HG03460 (cell line): ENCODE measurements at regions not wholly inside any gene's neighbourhood (a gene's known extent, or its start where the extent isn't known, plus 50 kb on each side); places are given as distances from the start of the nearest gene placed in this dataset.

ENCODE experiments used
- ATAC-seq: cut with Tn5 transposase; IDR thresholded peaks from one replicate; pipeline ENCODE4 v1.9.1; 2021; ENCODE audit not compliant: unreplicated experiment

DNA sequence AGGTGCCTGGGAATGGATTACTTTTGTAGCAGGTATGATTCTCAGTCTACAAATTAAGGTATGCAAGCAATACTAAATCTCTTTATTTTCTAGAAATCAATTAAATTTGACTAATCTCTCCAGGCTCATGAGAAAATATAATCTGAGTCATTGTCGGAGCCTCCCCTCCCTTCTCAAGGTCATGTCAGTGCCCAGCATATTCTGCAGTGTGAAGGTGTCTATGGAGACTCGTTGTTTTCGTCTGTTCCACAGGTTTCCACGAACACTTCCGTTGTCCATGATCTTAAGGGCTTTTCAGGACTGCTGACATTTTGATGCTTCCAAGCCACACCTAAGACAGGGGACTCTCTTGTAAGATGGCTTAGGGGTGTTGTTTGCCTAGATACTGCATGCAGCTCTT, 56.6 kb upstream of the SCOC start:
- ATAC-seq: no peak

DNA sequence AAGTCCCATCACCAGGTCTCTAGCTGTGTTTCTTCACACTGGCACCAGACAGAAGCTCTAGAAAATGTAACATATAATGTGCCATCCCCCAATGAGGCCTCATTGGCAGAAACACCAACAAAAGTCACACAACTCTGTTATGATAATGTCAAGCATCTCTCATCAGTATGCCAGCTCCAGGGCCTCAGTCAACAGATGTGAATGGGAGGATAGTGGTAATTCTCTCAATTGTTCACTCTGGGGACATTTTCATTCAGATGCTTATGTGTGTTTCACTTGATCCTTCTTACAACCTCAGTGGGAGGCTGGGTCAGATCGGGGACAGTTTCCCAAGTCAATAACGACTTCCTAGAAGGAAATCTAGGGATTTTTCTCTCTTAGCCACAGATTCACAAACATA, 57.5 kb upstream of the SCOC start:
- ATAC-seq: no peak

DNA sequence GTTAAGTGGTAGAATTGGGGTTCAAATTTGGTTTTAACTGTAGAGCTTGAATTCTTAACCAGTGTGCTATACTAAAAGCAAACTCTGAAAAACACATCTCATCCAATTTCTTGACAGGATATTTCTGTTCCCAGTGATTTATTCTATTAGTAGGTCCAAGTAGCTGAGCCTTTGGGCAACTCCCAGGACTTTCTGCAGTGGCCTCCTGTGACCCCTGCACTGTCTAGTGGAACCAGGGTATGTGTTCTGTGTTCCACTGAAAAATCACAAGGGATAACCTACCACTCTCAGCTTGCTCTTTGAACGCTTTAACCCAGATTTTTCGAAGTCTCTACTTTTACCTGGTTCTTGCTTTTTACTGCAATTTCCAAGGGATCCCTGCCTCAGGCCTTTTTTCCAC, 58.0 kb upstream of the SCOC start:
- no peak for ATAC-seq

DNA sequence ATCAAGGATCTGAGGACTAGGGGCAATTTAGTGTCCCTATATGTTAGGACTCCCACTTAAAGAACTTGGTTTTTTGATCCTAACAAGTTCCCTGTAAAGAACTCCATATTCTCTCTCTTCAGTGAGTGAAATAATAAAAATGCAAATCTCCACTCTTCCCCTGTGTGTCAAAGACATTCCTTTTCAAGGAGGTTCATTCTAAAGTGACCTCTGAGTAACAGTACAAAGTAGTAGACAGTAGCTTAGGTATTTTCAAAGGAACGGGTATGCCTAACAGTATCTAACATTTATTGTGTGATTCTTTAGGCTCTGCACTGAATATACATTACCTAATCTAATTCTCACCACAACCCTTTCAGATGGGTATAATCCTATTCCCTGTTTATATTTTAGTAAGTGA, 58.4 kb upstream of the SCOC start:
- no peak for ATAC-seq

DNA sequence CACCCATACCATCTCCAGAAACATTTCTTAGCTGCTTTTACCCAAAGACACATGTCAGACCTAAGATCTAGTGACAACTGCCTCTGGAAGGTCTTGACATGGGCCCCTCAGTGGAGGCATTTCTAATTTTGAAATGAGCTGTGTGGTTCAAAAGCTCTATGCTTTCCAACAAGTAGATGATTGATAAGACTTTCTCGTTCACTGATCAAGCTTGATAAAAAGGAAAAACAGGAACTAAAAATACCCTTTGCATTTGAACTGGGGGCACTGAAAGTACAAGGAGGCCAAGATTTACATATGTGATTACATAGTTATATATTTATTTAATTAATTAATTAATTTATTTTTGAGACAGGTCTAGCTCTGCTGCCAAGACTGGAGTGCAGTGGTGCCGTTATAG, 61.3 kb upstream of the SCOC start:
- no peak for ATAC-seq

DNA sequence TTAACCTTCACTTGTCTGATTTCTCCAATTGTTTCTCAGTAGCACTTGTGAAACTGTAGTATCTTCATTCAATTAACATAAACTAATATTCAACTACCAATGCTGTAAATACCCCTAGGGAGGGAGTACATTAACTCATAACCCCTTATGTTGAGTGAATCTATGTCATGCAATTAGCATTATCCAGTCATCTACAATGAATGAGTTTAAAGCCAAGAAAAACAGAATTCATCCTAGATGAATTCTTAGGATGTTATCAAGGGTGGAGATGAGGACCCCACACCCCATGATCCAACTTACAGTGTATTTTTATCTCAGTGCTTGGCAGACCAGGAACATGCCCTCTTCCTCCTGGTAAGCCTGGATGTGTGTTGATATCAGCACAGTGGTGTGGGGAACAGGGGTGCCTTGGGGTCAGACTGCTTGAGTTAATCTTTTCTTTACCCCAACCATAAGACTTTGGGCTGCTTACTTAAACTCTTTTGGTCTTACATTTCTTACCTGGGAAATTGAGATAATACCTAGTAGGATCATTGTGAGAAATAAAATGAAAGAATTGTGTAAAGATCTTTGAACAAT, 62.1 kb upstream of the SCOC start:
- no peak for ATAC-seq

DNA sequence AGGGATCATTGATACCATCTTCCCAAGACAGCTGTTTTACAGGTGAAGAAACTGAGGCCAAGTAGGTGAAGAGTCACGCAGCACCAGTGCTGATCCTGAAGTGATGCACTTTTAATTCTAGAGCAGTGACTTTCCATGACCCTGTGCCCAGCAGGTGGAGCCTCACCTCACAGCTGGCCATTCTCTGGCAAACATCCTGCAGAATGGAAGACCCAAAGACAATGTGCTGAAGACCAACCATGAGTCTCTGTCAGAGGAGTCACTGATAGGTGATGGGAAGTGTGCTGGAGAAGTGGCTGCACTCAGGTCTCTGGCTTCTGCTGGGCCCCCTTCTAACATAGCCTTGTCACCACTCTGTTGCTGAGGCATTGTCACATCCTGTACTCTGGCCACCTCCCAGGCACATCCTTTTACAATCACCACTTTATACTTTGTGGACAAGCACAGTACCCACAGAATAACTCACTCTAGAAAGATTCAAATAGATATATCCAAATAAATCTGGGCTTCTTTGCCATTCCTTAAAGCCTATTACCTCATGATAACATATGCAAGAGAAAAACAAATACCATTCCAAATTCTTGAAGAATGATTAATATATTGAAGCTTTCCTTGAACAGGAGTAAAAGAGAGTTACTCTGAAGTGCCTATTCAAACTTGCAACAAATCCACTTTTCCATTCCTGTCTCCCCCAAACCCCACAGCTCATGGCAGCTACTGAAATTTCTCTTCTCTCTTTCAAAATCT, 64.1 kb upstream of the SCOC start:
- no peak for ATAC-seq

DNA sequence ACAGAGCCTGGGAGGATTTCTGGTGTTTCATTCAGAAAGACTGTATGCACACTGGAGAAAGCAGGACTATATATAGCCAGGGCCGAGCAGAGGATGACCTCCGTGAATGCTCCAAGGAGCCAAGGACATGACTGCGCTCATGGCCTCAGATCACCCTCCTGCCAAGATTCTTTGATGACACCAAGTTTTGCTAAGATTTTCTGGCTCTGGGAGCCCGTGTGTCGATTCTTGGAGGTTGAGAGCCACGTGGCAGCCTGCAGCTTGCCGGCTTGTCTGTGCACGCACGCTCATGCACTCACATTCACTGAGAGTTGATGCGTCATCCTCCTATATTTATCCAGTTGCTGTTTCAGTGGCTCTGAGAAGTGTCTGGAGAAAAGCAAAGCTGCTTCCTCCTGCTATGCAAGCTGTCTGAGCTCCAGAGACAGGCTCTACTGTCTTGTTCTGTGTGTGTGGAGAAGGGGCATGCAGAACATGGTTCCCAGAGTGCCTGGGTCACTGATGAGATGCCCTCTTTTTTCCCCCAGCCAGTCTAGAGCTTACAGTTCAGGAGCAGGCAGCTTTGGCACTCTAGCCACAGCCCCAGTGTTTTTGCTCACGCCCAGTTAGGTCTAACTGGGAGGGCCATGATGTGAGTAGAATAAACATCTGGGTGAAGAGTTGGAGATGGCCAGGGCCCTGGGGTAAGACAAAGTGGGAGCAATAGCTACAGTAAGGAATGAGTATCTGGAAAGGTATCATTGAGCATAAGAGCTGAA, 64.9 kb upstream of the SCOC start:
- no peak for ATAC-seq

DNA sequence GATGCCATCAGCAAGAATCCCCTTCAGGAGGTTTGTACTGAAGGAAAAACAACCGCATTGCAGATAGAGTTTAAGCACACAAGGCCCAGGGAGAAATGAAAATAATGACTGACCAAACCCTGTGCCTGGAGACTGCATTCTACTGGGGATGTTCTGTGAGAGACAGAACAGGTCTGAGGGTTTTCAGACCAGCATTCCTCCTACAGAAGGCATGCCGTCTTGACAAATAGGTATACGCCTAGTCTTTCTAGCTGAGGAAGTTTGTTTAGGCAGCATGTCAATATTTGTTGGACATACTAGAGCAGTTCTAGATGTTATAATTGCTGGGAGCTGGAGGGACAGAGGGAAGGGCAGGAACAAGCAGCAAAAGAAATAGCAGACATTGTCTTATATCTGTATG, 68.4 kb upstream of the SCOC start:
- ATAC-seq: no peak

DNA sequence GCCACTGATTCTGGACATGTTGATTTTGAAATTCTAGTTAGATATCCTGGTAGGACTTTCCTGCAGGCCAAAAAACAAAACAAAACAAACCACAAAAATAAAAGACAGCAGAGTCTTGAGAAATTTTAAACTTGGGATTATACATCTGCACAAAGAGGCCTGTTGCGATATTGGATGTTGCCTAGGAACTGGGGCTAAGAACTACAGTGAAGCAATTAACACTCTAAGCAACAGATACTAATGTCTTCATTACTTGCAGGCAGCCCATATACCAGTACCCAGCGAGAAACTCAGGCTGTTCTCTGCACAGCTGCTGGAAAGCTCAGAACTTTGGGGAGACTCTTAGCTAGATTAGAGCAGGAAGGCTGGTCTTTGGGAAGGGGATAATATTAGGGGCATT, 69.1 kb upstream of the SCOC start:
- no peak for ATAC-seq

DNA sequence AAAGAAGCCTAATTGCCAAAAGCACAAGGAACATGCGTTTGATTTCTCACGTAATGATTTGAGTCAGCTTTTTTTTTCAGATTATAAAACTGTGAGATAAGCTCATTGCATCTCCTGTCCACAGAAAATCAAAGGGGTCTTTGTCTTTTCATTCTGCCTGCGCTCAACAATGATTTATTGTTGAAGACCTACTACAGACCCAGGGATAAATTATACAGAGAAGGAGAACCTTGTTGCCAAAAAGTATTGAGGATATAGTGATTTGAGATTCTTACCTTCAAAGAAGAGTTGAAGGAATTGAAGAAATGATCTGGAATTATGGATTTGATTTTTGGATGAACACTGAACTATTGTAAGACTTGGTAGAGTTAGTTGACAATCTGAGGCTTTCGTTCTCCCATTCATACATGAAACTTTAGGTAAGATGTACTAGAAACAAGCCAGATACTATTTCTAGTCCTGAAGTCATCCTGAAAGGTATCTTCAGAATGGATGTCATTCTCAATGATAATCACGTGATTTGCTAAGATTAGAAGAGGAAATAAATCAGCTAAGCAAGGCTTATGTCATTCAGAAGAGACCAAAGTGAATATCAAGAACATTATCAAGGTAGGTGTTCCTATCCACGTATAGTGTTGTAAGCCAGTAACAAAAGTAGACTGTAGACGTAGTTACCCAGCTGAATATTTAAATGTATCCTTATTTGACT, 71.1 kb upstream of the SCOC start:
- no peak for ATAC-seq

DNA sequence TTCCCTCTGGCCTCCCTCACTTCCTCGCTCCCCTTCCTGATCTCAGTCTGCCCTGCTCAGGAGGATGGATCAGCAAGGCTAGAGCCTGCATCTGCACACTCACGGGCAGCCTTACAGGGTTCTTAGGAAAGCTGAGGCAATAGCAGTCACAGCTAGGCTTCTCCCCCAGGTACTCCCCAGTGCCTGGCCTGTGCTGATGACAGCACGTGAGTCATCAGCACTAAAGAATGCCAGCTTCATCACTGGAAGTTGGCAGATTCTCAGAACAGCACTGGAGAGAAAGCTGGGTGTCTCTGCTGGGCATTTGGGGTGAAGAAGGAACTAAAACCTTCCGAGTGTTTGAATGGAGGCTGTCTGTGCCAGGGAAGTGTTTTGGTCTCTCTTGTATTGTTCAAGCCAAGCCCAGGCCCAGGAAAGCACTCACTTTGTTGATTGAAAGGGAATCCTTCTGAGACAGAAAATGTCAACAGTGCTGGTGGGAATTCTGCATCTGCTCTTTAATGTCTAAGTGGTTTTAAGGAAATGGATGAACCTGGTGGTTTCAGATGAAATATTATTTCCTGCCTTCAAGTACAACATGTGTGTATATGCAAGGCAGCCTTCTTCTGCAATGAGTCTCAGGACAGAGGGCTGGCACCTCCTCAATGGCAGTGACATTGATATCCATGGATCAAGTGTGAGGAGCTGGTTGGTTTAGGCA, 73.0 kb upstream of the SCOC start:
- no peak for ATAC-seq

DNA sequence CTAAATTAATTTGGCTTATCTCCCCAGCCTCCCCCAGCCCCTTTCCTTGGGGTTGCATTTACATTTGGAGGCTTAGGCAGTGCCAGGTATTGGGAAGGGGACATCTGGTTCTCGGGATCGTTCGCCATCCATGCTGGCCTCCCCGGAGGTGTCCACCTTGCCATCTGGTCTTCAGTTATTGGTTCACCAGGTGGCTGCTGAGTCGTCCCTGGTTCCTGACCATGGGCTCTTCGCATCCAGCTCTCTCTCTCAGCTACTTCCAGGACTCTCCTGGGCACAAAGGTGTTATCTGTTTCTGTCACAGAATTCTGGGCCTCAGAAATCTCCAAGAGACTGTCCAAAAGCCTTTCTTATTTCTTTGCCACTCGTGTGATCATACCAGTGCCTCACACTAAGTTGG, 75.4 kb upstream of the SCOC start:
- ATAC-seq: no peak

DNA sequence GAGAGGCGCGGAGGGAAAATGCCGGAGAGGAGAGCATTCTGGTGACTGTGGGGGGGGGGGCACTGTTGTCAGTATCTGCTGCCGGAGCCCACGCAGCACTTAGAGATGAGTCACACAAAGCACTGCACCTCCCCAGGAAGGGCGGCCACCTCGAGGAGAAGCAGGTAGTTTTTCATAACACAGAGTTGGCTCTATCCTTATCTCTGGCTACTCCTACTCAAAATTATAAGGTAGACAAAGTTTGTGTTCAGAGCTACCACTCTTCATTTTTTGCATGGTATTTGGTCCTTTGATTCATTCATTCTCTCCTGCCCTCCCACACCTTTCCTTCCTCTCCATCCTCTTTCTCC, 76.2 kb upstream of the SCOC start:
- ATAC-seq: no peak

DNA sequence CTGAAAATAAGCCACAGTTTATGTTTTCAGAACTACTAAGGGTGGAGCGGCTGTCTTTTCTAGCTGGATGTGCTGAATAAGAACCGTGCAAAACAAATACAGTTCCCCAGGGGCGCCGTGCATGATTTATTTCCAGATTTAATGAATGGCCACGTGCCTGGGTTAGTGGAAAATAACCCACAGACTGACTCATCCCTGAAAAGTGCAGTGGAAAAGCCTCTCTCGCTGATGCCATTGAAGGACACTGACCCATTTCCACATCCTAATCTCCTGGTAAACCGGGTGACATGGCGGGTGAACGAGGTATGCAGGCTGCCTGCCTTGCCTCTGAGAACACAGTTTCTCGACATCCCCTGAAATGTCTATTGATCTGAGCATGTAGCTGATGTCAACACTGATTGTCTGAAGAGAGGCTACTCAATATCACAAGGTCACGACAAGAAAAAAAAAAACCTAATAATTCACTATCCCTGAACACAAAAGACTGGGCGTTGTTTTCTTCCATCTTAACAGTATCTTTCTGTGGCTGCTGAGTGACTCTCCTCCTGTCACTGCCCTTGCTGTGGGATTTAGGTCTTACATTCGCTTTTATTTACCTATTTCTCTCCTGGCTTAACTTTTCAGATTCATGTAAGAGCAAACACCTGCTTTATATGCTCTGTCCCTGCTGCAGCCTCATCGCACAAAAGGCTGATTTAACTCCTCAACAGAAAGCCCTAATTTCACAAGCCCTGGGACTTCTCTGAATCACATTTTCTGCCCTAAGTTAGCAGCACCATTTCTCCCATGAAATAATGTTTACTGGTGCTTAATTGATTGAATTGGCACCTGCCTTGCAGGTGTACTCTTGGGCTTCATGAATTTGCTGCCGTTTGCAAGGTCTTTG, 76.9 kb upstream of the SCOC start:
- no peak for ATAC-seq

DNA sequence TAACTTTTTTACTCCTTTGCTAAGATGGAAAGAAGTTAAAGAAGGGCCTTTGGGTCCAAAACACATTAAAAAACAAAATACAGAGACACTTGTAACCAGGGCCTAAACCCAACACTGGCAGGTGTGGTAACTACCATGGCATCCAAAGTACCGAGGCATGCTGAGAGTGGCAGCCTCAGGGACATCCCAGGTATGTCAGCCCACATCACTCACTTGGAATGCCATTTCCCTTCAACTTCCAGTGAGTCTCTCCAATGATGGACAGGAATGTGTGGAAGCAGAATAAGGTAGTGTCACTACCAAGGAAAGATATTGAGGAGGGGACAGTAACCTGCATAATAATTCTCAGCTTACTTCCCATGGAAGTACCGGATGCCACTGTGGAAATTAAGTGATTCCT, 79.5 kb upstream of the SCOC start:
- no peak for ATAC-seq

DNA sequence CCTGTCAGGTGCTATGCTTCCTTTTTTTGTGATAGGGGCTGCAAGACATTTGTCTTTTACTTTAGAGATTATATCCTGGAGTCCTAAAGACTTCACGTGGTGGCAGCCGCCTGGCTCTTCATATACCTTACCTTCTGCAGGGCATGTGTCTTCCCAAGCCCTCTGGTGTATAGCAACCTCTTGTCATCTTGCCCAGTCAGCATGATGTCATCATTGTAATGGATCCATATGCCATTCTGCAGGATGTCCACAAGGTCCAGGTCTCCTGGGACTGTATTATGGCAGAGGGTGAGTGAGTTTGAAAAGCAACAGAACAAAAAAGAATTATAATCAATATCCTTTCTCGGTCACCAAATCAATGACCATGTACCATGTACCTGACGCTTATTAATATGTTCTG, 82.2 kb upstream of the SCOC start:
- no peak for ATAC-seq

DNA sequence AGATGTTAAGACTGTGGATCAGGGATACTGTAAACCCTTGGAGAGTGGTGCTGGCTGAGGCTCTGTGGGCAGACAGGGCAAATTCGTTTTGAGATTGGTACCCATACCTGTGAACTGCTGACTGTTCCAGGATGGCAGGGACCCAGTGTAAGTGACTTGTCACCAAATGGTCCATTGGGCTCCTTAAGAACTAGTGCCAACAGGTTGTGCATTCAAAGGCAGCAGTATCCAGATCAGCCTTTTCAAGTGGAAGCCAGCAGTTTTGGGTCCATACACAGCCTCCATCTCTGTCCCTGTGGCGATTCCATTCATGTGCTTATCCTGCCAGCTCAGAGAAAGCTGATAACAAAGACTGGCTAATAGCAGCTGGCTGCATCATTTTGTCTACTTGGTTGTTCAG, 84.0 kb upstream of the SCOC start:
- no peak for ATAC-seq

DNA sequence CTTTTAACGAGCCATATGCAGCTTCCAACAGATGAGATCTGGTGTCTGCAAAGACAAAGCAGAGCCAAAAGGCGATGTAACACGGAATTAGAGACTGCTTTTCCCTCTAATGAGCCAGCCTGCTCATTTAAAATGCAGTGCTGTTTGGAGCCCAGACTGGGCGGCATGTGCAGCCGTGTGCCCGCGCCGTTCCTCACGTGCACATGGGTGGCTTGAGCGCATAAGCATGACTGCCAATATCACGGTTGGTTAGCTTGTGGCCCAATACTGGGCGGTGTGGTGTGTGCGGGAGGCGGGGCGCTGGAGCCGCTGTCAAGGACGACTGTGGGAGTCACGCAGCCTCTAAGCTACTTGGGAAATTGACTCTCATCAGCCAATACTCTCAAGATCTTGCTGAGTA, 87.0 kb upstream of the SCOC start:
- ATAC-seq: no peak

DNA sequence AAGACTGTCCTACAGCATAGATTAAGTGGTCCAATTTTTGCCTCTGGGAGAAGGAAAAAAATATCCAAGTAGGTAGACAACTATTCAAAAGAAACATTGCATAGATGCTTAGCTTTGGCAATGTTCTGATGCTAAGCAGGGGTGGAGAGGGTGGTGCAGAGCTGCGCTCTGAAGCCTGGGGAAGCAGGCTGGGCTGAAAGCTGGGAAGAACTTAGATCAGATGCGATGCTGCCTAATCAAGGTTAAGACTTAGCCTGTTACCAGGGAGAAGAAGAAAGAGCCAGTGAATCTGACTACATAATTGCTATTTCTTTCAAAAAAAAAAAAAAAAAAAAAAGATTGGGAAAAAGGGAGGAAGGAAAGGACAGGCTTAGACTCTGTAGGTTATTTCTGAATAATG, 89.0 kb upstream of the SCOC start:
- no peak for ATAC-seq
